Fibroblast of lung (primary cell): ENCODE measurements at regions not wholly inside any gene's neighbourhood (a gene's known extent, or its start where the extent isn't known, plus 50 kb on each side); places are given as distances from the start of the nearest gene placed in this dataset.

Source experiments
- CTCF ChIP-seq, 2 donors: IDR thresholded peaks in 1 of 2; conservative IDR thresholded peaks in 1 of 2; 1 replicate in 1 of 2; 2 replicates in 1 of 2; pipeline ENCODE4 v1.5.1; 2011 to 2012; ENCODE audit warnings: low read length in 2 of 2, control low read depth in 1 of 2, inconsistent platforms in 1 of 2, low read depth in 1 of 2, mild to moderate bottlenecking in 1 of 2
- EZH2 ChIP-seq: IDR thresholded peaks from 2 replicates; pipeline ENCODE4 v1.5.1; 2012; ENCODE audit warnings: low read length, control low read depth, mild to moderate bottlenecking; ENCODE audit errors: missing control alignments

- TF ChIP-seq CTCF (conservative IDR thresholded peaks at IDR 0.05 in 1 of 2, IDR thresholded peaks at IDR 0.05 in 1 of 2; ENCODE audit: low read depth in 1 of 2, low read length in 2 of 2): no peak
- TF ChIP-seq EZH2: no peak
These were observed 569.6 kb upstream of the ADGRL2 start for GRCh38 chr1:81230983-81231728.
